HG03457 (cell line): ENCODE measurements at regions not wholly inside any gene's neighbourhood (a gene's known extent, or its start where the extent isn't known, plus 50 kb on each side); places are given as distances from the start of the nearest gene placed in this dataset.
"Not testable (repeated sequence)": the region's sequence is repeated elsewhere in the genome, so short reads cannot be mapped to it uniquely, and the experiment has no call there.

Source experiments
- ATAC-seq: cut with Tn5 transposase; IDR thresholded peaks from one replicate; pipeline ENCODE4 v1.9.1; 2021; ENCODE audit warnings: moderate number of reproducible peaks; ENCODE audit not compliant: unreplicated experiment

- no peak for ATAC-seq
These were observed 52.7 kb upstream of the ZCCHC13 start for GRCh38 chrX:74251006-74251930.

- ATAC-seq, result no peak
These were observed 53.4 kb upstream of the ZCCHC13 start for GRCh38 chrX:74250574-74250973.

- no peak for ATAC-seq
These were observed 54.0 kb upstream of the ZCCHC13 start for GRCh38 chrX:74249963-74250362.

- no peak for ATAC-seq
These were observed 55.1 kb upstream of the ZCCHC13 start for GRCh38 chrX:74248889-74249288.

- ATAC-seq, result no peak
These were observed 57.5 kb upstream of the ZCCHC13 start for GRCh38 chrX:74246524-74246923.

- no peak for ATAC-seq
These were observed 61.4 kb upstream of the ZCCHC13 start for GRCh38 chrX:74242484-74243138.

- ATAC-seq, result no peak
These were observed 61.9 kb upstream of the ZCCHC13 start for GRCh38 chrX:74242050-74242449.

- no peak for ATAC-seq
These were observed 65.2 kb upstream of the ZCCHC13 start for GRCh38 chrX:74238771-74239170.

- ATAC-seq, result no peak
These were observed 69.2 kb upstream of the ZCCHC13 start for GRCh38 chrX:74234818-74235217.

GRCh38 chrX:74232859-74233258 lies 71.1 kb upstream of the ZCCHC13 start:
- ATAC-seq, result no peak

GRCh38 chrX:74231625-74232024 lies 72.4 kb upstream of the ZCCHC13 start:
- ATAC-seq, result no peak

GRCh38 chrX:74230094-74230493 lies 73.9 kb upstream of the ZCCHC13 start:
- no peak for ATAC-seq

- ATAC-seq, result no peak
These were observed 78.9 kb upstream of the ZCCHC13 start for GRCh38 chrX:74225111-74225510.

- ATAC-seq, result no peak
These were observed 83.7 kb upstream of the ZCCHC13 start for GRCh38 chrX:74220277-74220676.

- ATAC-seq, result no peak
These were observed 85.1 kb upstream of the ZCCHC13 start for GRCh38 chrX:74218895-74219294.

GRCh38 chrX:74216421-74216820 lies 87.6 kb upstream of the ZCCHC13 start:
- ATAC-seq, result no peak

GRCh38 chrX:74211911-74212310 lies 92.1 kb upstream of the ZCCHC13 start:
- no peak for ATAC-seq

GRCh38 chrX:74207539-74207938 lies 96.4 kb upstream of the ZCCHC13 start:
- no peak for ATAC-seq

- no peak for ATAC-seq
These were observed 108.4 kb upstream of the ZCCHC13 start for GRCh38 chrX:74195605-74196004.

GRCh38 chrX:74195120-74195519 lies 108.9 kb upstream of the ZCCHC13 start:
- ATAC-seq, result no peak

- no peak for ATAC-seq
These were observed 116.8 kb upstream of the ZCCHC13 start for GRCh38 chrX:74187211-74187610.

GRCh38 chrX:74183047-74183446 lies 120.9 kb upstream of the ZCCHC13 start:
- not testable (repeated sequence) for ATAC-seq
